SK-N-MC (cell line): ENCODE measurements at regions not wholly inside any gene's neighbourhood (a gene's known extent, or its start where the extent isn't known, plus 50 kb on each side); places are given as distances from the start of the nearest gene placed in this dataset.
A peak's percentile ranks its signal among the peaks of the same experiment; 100 is the strongest.

Experiments used
- DNase-seq: peaks from one replicate; pipeline ENCODE4 v3.0.0-alpha.2; 2011; ENCODE audit warnings: low read depth, low spot score
- H3K27ac ChIP-seq: fragments of 200-600 bp; sonication (generic); 2 replicates; pipeline ENCODE4 v1.5.1; 2016; ENCODE audit warnings: mixed run types
- H3K36me3 ChIP-seq: fragments of 200-600 bp; sonication (generic); 2 replicates; pipeline ENCODE4 v1.6.1; 2017; ENCODE audit warnings: antibody characterized with exemption, low read length, mixed read lengths; ENCODE audit not compliant: insufficient read depth
- H3K4me3 ChIP-seq: fragments of 200-600 bp; sonication (generic); 2 replicates; pipeline ENCODE4 v1.5.1; 2016
- H3K9ac ChIP-seq: fragments of 200-600 bp; sonication (generic); 2 replicates; pipeline ENCODE4 v1.8.0; 2017; ENCODE audit warnings: mixed run types, mixed read lengths; ENCODE audit not compliant: insufficient read length
- H3K9me3 ChIP-seq: fragments of 200-600 bp; sonication (generic); 2 replicates; pipeline ENCODE4 v1.6.1; 2017; ENCODE audit warnings: low read depth, mild to moderate bottlenecking, antibody characterized with exemption, low read length, moderate library complexity, mixed read lengths
- EZH2 ChIP-seq: fragments of 200-600 bp; sonication (generic); IDR thresholded peaks from one replicate; pipeline ENCODE4 v1.6.1; 2017; ENCODE audit warnings: antibody characterized with exemption
- FOXP2 ChIP-seq: optimal IDR thresholded peaks from 2 replicates; pipeline ENCODE3; 2011; ENCODE audit warnings: mild to moderate bottlenecking, moderate library complexity; ENCODE audit not compliant: insufficient read depth; ENCODE audit errors: extremely low read length, control extremely low read depth
- POLR2AphosphoS5 ChIP-seq: IDR thresholded peaks from 2 replicates; pipeline ENCODE4 v1.6.1; 2012; ENCODE audit warnings: mild to moderate bottlenecking, low read depth, low read length, borderline replicate concordance

DNA sequence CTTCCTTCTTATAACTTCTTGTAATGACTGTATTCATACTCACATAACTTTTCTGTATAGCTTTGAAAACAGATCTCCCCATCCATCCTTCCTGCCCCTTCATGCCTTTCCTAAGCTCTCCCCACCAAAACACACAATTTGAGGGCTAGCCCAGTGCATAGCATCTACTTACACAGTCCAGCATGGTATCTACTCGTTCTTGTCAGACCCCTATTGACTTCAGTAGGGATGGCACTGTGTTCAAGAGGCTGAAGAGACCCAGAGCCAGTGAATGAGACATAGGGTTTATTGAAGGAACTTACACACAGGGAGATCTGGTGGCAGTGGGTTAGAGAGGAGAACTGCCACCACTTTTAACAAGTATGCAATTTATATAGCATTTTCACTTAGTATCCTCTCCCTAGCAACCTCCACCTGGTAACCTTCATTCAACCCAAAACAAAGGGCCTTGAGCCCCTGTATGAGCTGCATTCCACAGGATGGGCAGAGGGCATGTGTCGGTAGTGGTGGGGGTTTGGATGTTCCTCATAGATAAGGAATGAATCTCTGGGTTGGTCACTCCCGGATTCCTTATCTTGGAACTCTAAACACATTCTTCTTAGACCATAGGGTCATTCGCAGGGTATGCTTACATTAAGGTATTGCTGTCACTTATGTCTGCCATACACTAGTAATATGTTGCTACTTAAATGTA is 64.9 kb upstream of the GNG12 start:
- Histone ChIP-seq H3K9ac (no peak overlapping the region), H3K36me3 (no peaks in the 10 kb centered on the region), H3K27ac (no peak overlapping the region), H3K4me3 (no peak overlapping the region), H3K9me3 (no peaks in the 10 kb centered on the region)
- no peak for DNase-seq
- no peak for TF ChIP-seq POLR2AphosphoS5
- TF ChIP-seq EZH2, result no peak
- no peak for TF ChIP-seq FOXP2

DNA sequence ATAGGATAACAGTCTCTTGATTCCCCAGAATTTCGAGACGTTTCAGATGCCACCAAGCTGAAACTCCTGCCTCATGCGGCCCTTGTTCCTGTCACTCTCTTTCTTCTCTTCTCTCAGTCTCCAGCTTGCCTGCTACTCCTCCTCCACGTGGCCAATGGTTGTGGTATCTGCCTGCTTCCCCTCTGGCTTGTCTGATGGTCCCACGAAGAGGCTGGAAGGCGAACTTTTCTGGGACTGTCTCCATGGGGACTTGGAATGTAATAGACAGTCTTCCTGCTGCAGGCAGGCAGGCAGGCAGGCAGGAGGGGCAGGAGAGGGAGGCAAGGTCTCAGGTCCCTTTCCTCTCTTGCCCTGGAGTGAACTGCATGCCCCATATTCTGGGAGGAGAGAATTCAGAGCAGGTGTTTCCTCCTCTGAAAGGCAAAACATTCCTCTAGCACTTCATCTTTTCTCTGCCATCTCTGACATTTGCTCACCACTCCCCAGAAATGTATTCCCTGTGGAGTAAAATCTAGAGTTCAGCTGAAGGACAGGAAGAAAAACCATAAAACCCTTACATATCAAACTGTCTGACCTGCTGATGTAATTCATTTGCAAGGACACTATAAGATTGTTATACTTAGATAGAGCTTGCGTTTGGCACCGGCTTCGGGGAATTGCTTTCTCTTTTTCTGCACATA is 64.1 kb upstream of the GNG12 start:
- Histone ChIP-seq H3K4me3 (no peak overlapping the region), H3K27ac (no peak overlapping the region), H3K9ac (no peak overlapping the region), H3K9me3 (no peaks in the 10 kb centered on the region), H3K36me3 (no peaks in the 10 kb centered on the region)
- no peak for TF ChIP-seq EZH2
- TF ChIP-seq POLR2AphosphoS5, result no peak
- no peak for DNase-seq

DNA sequence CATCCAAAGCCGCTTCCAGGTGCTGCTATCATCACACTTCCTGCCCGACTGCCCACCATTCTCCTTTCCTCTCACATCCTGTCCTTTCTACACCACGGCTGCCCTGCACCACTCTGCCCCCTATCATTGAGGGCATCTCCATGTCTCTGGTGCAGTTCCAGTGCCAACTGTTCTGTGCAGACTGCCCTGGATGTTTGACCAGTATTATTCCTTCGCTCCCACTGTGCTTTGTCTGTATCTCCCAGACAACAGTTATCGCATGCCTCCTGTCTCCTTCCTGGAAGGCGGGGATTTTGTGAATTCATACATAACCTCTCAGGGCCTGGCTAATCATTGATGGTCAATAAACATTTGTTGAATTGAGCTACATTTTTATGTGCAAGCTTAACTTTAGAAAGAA is 63.6 kb upstream of the GNG12 start:
- H3K4me3 ChIP-seq, result no peak overlapping the region
- no peak overlapping the region for H3K9ac ChIP-seq
- no peak for DNase-seq
- H3K27ac ChIP-seq, result no peak overlapping the region
- TF ChIP-seq POLR2AphosphoS5 (no peak), EZH2 (no peak), FOXP2 (no peak)
- no peaks in the 10 kb centered on the region for H3K36me3 ChIP-seq
- H3K9me3 ChIP-seq, result no peaks in the 10 kb centered on the region

DNA sequence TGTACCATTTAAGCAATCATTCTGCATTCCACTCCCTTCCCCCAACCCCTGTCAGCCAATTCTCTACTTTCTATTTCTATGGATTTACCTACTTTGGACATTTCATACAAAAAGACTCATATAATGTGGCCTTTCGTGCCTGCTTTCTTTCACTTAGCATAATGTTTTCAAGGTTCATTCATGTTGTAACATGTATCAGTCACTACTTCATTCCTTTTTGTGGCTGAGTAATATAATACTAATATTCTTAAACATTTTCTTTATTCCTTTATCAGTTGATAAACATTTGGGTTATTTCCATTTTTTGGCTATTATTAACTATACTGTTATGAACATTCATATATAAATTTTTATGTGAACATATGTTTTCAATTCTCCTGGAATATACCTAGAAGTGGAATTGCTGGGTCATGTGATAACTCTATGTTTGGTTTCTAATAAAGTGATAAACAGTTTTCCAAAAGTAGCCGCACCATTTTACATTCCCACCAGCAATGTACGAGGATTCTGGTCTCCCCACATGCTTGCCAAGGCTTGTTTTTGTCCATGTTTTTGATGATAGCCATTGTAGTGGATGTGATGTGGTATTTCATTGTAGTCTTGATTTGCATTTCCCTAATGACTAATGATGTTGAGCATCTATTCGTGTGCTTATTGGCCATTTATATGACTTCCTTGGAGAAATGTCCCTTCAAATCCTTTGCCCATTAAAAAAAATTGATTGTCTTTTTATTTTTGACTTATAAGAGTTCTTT is 61.9 kb upstream of the GNG12 start:
- Histone ChIP-seq H3K9ac (no peak overlapping the region), H3K27ac (no peak overlapping the region), H3K36me3 (no peaks in the 10 kb centered on the region), H3K9me3 (no peaks in the 10 kb centered on the region), H3K4me3 (no peak overlapping the region)
- DNase-seq, result no peak
- TF ChIP-seq POLR2AphosphoS5, result no peak
- no peak for TF ChIP-seq FOXP2
- TF ChIP-seq EZH2, result no peak

DNA sequence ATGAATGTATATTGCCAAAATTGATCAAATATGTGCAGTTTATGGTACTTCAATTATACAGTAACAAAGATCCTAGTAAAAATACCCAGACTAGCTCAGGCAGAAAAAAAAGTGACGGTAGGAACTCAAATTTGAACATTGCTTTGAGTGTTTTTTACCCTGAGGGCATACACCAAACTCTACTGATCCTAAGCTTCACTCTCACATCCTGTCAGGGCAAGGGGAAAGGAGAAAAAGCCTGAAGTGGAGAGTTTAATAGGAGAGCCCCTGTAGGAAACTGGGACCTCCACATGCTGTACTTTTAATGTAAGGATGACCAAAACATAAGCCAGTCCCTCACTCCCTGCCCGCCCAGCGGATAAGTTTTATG is 59.8 kb upstream of the GNG12 start:
- DNase-seq, result peak; percentile 16
- Histone ChIP-seq H3K4me3 (no peak overlapping the region), H3K27ac (no peak overlapping the region), H3K9ac (no peak overlapping the region), H3K9me3 (no peaks in the 10 kb centered on the region), H3K36me3 (no peaks in the 10 kb centered on the region)
- no peak for TF ChIP-seq FOXP2
- no peak for TF ChIP-seq EZH2
- TF ChIP-seq POLR2AphosphoS5, result no peak

DNA sequence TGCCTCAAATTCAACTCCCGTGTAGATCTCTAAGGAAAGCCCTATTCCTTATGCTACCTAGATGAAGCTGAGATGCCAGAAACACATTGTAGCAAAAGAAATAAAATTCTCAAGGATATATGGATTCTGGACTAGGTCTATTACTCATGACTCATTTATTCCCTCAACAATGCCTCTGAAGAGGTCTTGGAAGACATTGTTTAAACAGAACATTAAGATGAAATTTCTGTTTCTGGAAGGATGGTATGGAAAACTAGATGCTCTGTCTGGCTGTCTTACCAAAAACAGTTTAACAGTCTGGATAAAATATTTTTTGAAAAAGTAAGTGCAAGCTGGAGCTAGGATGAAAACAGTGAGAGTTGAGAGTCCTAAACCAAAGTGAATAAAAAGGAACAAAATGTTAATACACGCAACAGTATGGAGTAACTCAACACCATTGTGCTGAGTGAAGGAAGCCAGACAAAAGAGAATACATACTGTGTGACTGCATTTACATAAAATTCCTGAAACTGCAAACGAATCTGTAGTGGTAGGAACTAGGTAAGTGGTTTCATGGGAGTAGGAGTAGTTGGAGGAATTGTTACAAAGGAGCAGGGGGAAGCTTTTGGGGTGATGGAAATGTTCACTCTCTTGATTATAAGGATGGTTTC is 59.3 kb upstream of the GNG12 start:
- Histone ChIP-seq H3K4me3 (no peak overlapping the region), H3K9me3 (no peaks in the 10 kb centered on the region), H3K27ac (no peak overlapping the region), H3K36me3 (no peaks in the 10 kb centered on the region), H3K9ac (no peak overlapping the region)
- no peak for DNase-seq
- TF ChIP-seq POLR2AphosphoS5, result no peak
- TF ChIP-seq EZH2, result no peak
- no peak for TF ChIP-seq FOXP2

DNA sequence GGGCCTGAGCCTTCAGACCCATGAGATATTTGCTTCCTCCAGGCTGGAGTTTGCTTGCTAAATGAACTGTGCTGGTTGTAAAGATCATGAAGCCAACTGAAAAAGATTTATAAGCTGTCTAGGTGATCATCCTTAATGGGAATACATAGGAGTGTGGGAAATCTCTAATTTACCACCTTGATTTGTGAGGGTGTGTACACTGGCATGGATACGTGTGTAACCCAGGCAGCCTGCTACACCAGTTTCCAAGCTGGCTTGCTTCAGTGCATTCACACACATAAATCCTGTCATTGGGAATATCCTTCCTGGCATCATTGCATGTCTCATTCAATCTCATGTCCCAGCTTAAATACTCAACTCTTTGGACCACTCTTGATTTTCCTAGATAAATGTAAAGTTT is 57.6 kb upstream of the GNG12 start:
- DNase-seq, result no peak
- H3K36me3 ChIP-seq, result no peaks in the 10 kb centered on the region
- no peak overlapping the region for H3K27ac ChIP-seq
- no peak for TF ChIP-seq EZH2
- TF ChIP-seq FOXP2, result no peak
- no peak for TF ChIP-seq POLR2AphosphoS5
- H3K4me3 ChIP-seq, result no peak overlapping the region
- H3K9me3 ChIP-seq, result no peaks in the 10 kb centered on the region
- no peak overlapping the region for H3K9ac ChIP-seq

DNA sequence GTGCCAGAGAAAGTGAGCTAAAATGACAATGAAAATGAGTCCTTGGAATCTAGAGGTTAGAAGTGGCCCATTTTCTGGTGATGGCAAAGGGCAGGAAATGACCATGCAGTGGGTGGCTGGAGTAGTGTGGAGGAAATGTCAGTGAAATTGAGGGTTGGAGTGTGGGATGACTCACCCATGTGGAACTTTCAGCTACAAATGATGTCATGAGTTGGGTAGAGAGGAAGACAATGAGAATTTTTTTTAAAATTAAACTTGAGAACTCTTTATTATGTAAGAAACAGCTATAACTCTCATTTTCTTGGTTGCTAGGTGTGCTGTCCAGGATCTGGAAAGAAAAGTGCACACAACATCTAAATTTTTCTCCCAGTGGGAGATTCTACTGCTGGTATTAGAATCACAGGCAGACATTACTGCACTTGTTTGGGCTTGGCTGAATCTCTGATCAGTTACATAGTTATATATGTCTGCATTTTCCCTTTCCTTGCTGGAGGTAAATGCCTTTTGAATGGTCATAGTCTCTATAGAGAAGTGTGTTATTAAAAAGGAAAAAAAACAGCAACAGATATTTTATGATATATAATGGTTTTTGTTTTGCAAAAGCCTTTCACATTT is 56.8 kb upstream of the GNG12 start:
- H3K9me3 ChIP-seq, result no peaks in the 10 kb centered on the region
- no peak for DNase-seq
- H3K9ac ChIP-seq, result no peak overlapping the region
- TF ChIP-seq EZH2 (no peak), POLR2AphosphoS5 (no peak), FOXP2 (no peak)
- no peak overlapping the region for H3K27ac ChIP-seq
- no peaks in the 10 kb centered on the region for H3K36me3 ChIP-seq
- H3K4me3 ChIP-seq, result no peak overlapping the region
